ENCODE measurements at regions not wholly inside any gene's neighbourhood (a gene's known extent, or its start where the extent isn't known, plus 50 kb on each side); places are given as distances from the start of the nearest gene placed in this dataset.
"Not testable (repeated sequence)": the region's sequence is repeated elsewhere in the genome, so short reads cannot be mapped to it uniquely, and the experiment has no call there.

DNA sequence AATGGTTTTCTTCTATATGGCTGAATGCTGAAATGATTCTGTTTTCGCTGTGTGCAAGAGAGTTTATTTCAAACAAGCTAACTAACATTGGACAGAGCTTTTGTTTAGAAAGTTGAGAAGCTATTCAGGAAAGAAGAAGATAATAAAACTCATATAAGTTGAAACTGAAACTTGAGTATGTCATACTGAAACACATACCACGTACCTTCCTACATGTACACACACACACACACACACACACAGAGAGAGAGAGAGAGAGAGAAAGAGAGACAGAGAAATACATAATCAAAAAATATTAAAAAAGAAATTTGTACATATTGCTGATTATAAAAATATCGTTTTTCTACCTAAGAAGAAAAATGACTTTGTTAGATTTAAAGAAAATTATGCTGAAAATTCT is 561.9 kb upstream of the KCND2 start:
- no peak for FAIRE-seq
- DNase-seq (ENCODE audit: insufficient read length): no peak

DNA sequence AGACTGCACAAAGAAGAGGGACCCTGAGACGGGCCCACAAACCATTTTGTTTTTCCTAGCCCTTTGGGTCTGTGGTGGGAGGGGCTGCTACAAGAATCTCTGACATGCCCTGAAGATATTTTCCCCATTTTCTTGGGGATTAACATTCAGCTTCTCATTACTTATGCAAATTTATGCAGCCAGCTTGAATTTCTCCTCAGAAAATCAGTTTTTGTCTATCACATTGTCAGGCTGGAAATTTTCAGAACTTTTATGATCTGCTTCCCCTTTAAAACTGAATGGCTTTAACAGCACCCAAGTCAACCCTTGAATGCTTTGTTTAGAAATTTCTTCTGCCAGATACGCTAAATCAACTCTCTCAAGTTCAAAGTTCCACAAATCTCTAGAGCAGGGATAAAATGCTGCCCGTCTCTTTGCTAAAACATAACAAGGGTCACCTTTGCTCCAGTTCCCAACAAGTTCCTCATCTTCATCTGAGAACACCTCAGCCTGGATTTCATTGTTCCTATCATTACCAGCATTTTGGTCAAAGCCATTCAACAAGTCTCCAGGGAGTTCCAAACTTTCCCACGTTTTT is 560.0 kb upstream of the KCND2 start:
- FAIRE-seq (no peak), DNase-seq (ENCODE audit: insufficient read length) (no peak)

More for the DNA sequence above, 561.9 kb upstream of the KCND2 start:
- TF ChIP-seq TAF1 (IDR thresholded peaks at IDR 0.05; ENCODE audit: borderline replicate concordance, low read depth, low read length) (no peak), POLR2A (IDR thresholded peaks at IDR 0.05; ENCODE audit: low read depth, low read length) (no peak), POLR2AphosphoS5 (IDR thresholded peaks at IDR 0.05; ENCODE audit: low read depth, low read length) (no peak)

DNA sequence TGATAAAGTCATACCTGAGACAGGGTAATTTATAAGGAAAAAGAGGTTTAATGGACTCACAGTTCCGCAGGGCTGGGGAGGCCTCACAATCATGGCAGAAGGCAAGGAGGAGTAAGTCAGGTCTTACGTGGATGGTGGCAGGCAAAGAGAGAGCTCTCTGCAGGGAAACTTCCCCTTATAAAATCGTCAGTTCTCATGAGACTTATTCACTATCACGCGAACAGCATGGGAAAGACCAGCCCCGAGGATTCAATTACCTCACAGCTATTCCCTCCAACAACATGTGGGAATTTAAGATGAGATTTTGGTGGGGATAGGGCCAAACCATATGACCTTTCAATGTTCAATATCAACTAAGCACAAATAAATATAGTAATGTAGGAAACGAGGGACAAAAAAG is 559.4 kb upstream of the KCND2 start:
- TF ChIP-seq POLR2AphosphoS5 (IDR thresholded peaks at IDR 0.05; ENCODE audit: low read depth, low read length) (no peak), TAF1 (IDR thresholded peaks at IDR 0.05; ENCODE audit: borderline replicate concordance, low read depth, low read length) (no peak), POLR2A (IDR thresholded peaks at IDR 0.05; ENCODE audit: low read depth, low read length) (no peak)
- DNase-seq (ENCODE audit: insufficient read length) (no peak), FAIRE-seq (no peak)

More for the DNA sequence above, 560.0 kb upstream of the KCND2 start:
- TF ChIP-seq TAF1 (IDR thresholded peaks at IDR 0.05; ENCODE audit: borderline replicate concordance, low read depth, low read length): no peak
- TF ChIP-seq POLR2A (IDR thresholded peaks at IDR 0.05; ENCODE audit: low read depth, low read length): no peak
- TF ChIP-seq POLR2AphosphoS5 (IDR thresholded peaks at IDR 0.05; ENCODE audit: low read depth, low read length): no peak

DNA sequence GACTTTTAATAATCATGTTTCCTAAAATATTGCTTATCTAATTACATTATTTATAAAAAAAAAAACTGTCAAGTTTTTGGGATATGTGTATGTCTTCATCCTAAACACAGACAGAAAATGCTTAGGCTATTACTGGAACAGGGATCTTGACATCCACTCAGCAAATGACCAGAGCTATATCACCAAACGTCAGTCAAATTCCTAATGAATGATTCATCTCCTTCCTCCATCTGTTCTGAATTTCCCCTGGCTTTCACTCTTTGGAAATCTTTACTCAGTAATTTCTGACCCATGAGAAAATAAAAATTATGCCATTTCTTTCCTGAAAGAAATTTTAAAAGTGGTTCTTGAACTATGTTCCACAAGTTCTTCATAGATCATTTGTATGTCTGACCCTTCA is 552.4 kb upstream of the KCND2 start:
- no peak for FAIRE-seq
- TF ChIP-seq POLR2AphosphoS5 (IDR thresholded peaks at IDR 0.05; ENCODE audit: low read depth, low read length) (no peak), POLR2A (IDR thresholded peaks at IDR 0.05; ENCODE audit: low read depth, low read length) (no peak), TAF1 (IDR thresholded peaks at IDR 0.05; ENCODE audit: borderline replicate concordance, low read depth, low read length) (no peak)
- DNase-seq (ENCODE audit: insufficient read length): no peak

DNA sequence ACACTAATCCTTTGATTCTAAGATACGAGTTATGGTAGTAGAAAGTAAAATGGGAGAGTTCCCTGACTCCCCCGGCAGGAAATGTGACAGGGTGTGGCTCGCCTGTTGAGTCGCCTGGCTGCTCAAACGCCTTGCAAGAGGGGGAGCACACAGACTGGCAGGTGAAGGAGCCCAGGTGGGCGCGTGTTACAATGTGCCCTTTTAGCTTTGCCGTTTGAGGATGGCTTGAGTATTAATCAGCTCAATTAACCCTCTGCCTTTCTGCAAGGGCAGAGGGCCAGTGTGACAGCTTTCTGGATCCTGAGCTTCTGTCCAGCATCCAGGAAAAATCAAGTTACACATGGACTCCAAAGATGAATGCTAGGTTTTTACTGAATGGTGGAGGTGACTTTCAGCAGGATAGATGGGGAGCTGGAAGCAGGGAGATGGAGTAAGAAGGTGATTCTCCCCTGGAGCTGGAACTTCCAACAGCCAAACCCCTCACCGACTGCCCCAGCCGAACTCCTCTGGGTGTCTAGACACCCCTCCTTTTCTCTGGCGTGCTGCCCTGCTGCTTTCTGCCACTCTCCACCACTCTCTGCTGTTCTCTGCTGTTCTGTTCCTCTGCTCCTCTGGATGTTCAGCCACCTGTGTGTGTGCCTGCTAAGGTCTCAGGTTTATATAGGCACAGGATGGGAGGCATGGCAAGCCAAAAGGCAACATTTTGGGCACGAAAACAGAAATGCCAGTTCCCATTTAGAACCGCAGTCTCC is 548.8 kb upstream of the KCND2 start:
- DNase-seq (ENCODE audit: insufficient read length): no peak
- TF ChIP-seq POLR2AphosphoS5 (IDR thresholded peaks at IDR 0.05; ENCODE audit: low read depth, low read length) (no peak), TAF1 (IDR thresholded peaks at IDR 0.05; ENCODE audit: borderline replicate concordance, low read depth, low read length) (no peak), POLR2A (IDR thresholded peaks at IDR 0.05; ENCODE audit: low read depth, low read length) (no peak)
- FAIRE-seq: no peak

DNA sequence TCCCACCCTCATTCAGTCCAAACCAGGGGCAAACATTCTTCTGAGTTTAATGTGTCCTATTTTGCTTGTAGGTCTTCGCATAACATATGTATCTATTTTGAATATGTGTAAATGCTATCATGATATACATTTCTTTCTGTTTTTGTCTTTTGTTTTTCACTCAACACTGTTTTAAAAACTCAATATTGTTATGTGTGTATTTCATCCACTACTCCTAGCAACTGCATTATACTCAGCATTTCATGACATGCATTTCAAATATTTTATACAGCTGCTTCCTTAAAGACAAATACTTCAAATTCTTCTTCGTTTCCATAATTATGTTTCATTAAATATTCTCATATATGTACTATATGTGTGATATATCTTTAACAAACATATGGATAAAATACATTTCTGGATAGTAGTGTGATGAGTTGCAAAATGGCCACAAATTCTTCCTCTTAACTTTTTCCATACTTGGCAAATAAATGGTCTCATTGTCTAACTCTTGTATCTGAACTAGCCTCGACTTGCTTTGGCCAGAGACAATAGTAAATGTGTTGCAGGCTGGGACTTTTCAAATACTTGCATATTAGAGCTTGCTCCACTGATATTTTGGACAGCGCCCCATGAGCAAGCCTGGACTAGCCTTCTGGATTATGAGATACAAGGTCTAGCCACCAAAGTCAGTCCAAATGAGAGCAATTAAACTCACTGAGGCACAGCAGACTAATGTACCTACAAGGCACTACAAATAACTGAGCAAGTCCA is 539.7 kb upstream of the KCND2 start:
- TF ChIP-seq TAF1 (IDR thresholded peaks at IDR 0.05; ENCODE audit: borderline replicate concordance, low read depth, low read length) (no peak), POLR2AphosphoS5 (IDR thresholded peaks at IDR 0.05; ENCODE audit: low read depth, low read length) (no peak), POLR2A (IDR thresholded peaks at IDR 0.05; ENCODE audit: low read depth, low read length) (no peak)
- FAIRE-seq: no peak
- no peak for DNase-seq (ENCODE audit: insufficient read length)

DNA sequence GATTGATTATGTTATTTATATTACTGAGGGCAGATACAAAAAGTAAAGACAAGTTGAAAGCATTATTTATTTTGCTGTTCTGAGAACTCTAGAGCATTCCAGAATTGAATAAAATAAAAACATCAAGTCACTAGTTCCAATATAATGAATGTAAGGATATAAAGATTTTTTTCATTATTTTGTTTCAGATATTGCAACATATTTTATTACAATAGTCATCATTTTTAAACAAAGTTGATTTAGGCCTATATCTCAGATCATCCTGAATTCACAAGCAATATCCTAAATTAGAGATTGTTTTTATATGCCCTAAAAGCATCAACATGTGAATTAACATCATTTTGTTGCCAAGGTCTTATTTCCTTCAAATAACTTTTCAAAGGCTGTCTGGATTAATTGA is 535.6 kb upstream of the KCND2 start:
- DNase-seq (ENCODE audit: insufficient read length) (no peak), FAIRE-seq (no peak)
- no peak for TF ChIP-seq POLR2AphosphoS5 (IDR thresholded peaks at IDR 0.05; ENCODE audit: low read depth, low read length)
- TF ChIP-seq POLR2A (IDR thresholded peaks at IDR 0.05; ENCODE audit: low read depth, low read length): no peak
- no peak for TF ChIP-seq TAF1 (IDR thresholded peaks at IDR 0.05; ENCODE audit: borderline replicate concordance, low read depth, low read length)

DNA sequence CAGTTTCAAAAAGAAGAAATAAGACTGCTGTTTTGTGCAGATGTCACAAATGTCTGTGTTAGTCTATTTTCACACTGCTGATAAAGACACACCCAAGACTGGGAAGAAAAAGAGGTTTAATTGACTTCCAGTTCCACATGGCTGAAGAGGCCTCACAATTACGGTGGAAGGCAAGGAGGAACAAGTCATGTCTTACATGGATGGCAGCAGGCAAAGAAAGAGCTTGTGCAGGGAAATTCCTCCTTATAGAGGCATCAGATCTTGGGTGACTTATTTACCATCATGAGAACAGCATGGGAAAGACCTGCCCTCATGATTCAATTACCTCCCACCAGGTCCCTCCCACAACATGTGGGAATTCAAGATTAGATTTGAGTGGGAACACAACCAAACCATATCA is 527.7 kb upstream of the KCND2 start:
- not testable (repeated sequence) for FAIRE-seq; DNase-seq (ENCODE audit: insufficient read length)

DNA sequence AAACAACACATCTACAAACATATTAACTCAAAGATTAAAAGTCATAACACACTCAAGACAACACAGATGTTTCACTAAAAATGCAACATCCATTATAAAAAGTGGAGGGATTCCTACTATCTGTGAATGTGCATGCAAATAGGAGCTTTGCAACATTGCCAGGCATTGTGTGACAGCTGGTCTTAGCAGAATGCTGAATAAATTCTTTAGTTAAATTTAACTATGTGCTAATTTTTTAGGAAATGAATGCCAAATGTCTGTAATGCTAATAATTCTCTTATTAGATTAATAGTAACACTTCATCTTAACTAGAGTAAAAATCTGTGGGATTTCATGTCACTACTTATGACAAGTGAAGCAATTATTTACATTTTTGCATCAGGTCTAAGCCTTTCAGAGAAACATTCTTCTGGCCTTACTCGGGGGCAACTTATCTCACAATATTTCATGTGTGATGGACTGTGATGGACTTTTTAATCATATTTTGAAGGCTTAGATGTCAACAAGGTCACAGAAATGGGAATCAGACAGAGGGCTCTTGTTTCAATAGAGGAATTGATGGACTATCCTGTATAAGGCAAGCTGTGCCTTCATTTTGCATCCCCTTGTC is 524.6 kb upstream of the KCND2 start:
- FAIRE-seq: no peak
- TF ChIP-seq TAF1 (IDR thresholded peaks at IDR 0.05; ENCODE audit: borderline replicate concordance, low read depth, low read length) (no peak), POLR2A (IDR thresholded peaks at IDR 0.05; ENCODE audit: low read depth, low read length) (no peak), POLR2AphosphoS5 (IDR thresholded peaks at IDR 0.05; ENCODE audit: low read depth, low read length) (no peak)
- no peak for DNase-seq (ENCODE audit: insufficient read length)

DNA sequence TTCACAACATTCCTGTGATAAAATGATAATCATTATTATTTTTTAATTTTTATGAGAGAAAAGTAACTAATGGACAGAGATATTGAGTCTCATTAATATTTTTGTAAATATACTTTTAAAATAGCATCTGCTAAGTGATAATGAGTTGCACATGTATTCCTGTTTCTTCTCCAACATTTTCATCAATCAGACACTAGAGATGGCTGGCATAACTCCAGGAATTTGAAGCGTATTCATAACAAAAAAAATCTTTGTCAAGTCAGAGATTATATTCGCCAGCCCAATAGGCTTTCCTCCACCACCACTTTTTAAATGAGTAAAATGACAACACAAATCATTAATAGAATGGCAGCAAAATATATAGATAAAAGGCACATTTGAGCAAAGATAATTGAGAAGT is 524.0 kb upstream of the KCND2 start:
- DNase-seq (ENCODE audit: insufficient read length) (no peak), FAIRE-seq (no peak)
- no peak for TF ChIP-seq POLR2A (IDR thresholded peaks at IDR 0.05; ENCODE audit: low read depth, low read length)

DNA sequence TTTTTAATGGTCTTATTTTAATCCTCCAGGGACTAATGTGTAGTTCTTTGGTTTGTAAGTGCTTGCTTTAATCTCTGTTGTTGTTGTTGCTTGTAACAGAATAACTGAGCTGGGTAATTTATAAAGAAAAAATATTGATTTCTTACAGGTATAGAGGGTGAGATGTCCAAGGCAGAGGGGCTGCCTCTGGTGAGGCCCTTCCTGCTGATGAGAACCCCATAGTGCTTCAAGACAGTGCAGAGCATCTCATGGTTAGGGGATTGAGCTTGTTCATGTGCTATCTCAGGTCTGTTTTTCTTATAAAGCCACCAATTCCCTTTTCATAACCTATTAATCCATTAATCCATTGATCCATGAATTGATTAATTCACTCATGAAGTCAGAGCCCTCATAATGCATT is 516.3 kb upstream of the KCND2 start:
- FAIRE-seq: no peak
- TF ChIP-seq POLR2A (IDR thresholded peaks at IDR 0.05; ENCODE audit: low read depth, low read length): no peak
- TF ChIP-seq POLR2AphosphoS5 (IDR thresholded peaks at IDR 0.05; ENCODE audit: low read depth, low read length): no peak
- no peak for TF ChIP-seq TAF1 (IDR thresholded peaks at IDR 0.05; ENCODE audit: borderline replicate concordance, low read depth, low read length)
- DNase-seq (ENCODE audit: insufficient read length): no peak

DNA sequence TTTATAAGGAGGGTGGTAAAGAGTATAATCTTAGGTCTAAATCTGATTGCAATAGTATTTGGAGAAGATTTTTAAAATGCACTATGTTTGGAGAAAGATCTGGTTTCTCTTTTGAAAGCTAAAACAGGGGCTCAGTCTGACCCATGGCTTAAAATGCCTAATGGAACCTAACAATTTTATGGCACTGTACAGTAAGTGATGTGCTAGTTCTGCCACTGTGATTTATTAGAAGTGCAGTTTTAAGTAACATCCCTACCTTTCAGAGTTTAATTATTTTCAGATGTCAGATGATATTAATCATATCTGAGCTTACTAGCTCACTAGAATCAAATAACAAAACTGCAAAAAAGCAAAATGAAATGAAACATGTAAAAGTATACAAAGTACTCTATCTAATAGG is 514.7 kb upstream of the KCND2 start:
- TF ChIP-seq TAF1 (IDR thresholded peaks at IDR 0.05; ENCODE audit: borderline replicate concordance, low read depth, low read length) (no peak), POLR2AphosphoS5 (IDR thresholded peaks at IDR 0.05; ENCODE audit: low read depth, low read length) (no peak), POLR2A (IDR thresholded peaks at IDR 0.05; ENCODE audit: low read depth, low read length) (no peak)
- no peak for DNase-seq (ENCODE audit: insufficient read length)
- FAIRE-seq: no peak

Data from GM12892 (cell line).